ENCODE measurements at regions not wholly inside any gene's neighbourhood (a gene's known extent, or its start where the extent isn't known, plus 50 kb on each side); places are given as distances from the start of the nearest gene placed in this dataset.
"Not testable (repeated sequence)": the region's sequence is repeated elsewhere in the genome, so short reads cannot be mapped to it uniquely, and the experiment has no call there.

DNA sequence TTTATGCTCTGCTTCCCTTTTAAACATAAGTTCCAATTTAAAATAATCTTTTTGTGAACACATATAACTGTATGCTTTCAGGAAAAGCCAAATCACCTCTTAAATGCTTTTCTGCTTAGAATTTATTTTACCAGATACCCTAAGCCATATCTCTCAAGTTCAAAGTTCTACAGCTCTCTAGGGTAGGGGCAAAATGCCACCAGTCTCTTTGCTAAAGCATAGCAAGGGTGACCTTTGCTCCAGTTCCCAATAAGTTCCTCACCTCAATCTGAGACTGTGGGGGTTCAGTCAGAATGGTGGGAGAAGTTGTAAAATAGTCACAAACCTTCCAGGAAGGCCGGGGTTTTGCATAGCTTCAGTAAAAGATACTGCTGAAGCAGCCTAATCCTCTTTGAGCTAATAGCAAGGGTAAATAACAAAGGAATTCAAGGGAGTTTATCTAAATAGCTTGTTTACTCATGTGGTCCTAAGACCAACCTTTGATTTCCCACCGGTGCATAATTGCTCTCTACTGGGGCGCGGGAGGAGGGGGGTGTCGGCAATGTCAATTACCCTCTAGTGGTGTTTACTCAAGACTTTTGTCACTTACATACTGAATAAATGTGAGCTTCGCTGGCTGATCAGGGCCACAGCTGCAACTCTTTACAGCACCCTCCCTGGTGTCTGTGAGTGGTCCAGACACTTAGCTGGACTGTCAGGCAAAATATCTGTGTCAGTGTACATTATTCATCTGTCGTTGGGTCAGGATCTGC lies 1376.2 kb downstream of the NCAM2 start:
- FAIRE-seq (no peak), DNase-seq (ENCODE audit: low spot score) (no peak)

DNA sequence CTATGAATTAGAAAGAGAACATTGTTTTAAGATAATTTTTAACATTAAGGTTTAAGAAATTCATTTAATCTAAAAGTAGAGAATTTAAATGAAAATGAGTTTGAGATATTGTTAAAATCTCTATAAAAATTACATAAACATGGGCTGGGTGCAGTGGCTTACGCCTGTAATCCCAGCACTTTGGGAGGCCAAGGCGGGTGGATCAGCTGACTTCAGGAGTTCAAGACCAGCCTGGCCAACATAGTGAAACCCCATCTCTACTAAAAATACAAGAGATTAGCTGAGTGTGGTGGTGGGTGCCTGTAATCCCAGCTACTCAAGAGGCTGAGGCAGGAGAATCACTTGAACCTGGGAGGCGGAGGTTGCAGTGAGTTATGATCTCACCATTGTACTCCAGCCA lies 1379.6 kb downstream of the NCAM2 start:
- not testable (repeated sequence) for FAIRE-seq; DNase-seq (ENCODE audit: low spot score)

DNA sequence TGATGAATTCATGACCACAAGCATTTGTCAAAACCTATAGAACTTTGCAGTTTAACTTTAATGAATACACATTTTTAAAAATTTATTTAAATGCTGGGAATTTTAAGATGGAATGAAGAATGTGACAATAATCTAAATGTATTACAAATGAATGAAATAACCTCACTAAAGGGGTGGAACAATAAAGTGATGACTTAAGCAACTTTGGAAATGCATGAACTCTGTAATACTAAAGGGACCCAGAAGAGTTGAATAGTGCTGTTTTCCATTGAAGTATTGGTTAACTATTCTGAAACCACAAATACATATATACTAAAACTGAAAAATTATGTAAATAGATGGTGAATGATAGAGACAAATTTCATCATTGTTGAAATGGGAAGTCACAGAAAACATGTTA lies 1395.1 kb downstream of the NCAM2 start:
- DNase-seq (ENCODE audit: low spot score) (no peak), FAIRE-seq (no peak)

DNA sequence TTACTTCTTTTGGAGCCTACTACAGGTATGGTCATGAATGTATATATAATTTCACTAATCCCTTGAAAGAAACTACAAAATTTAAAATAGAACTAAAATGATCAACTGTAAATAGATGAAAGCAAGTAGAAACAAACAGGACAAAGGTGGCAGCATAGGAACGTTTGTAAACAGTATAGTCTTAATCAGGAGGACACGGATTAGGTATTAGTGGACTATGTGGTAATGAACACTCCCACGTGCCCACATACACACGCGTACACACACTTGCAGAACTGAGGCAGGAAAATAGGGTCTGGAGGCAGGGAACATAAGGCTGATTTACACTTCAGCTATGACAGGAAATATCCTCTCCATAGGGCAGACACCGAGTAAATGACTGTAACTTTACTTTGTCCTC lies 1397.8 kb downstream of the NCAM2 start:
- FAIRE-seq (no peak), DNase-seq (ENCODE audit: low spot score) (no peak)

DNA sequence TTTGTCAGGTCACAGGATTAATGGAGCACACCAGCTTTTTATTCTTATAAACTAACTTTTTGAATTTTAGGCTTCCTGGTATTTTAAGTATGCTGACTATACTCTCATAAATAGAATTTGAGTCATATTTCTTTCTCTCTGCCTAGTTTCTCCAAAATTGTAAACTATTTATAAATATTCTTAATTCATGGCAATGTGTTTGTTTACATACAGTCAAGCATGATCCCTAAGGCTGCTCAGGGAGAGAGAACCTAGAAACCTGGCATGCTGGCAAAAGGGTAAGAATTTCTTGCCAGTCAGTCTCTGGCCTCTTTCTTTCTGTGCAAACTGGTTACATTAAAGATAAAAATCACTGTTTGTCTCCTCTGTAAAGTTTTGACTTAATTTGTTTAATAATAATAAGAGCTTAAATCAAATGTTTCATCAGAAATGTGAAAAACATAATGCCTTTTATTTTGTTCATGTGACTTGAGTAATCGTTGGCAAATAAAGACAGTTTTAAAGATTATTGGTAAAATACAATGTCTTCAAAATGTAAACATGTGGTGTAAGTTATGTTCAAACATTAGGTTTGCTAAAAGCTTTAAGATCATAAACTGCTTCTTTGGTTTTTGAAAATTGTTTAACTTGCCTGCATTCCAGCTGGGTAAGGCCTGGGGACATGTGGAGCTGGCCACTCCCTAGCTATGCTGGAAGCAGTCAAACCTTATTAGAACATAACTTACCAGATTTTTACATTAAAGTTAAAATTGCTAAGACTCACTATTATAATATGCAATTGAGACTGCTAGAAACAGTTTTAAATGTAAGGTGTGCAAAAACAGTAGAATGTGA lies 1401.7 kb downstream of the NCAM2 start:
- no peak for FAIRE-seq
- no peak for DNase-seq (ENCODE audit: low spot score)

DNA sequence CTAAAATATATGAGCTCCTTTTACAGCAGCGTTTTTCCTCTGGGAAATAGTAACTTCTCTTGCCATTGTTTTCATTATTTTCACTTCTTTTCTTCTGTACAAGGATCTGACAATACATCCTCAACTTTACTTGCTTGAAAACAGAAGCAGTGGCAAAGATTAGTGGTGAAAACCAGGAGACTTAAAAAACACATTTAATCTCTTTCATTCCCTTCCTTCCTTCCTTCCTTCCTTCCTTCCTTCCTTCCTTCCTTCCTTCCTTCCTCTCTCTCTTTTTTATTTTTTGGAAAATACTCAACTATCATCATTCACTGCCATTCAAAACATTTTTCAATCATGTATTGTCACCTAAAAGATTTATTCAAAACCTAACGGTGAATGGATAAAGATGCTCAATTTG lies 1411.4 kb downstream of the NCAM2 start:
- no peak for FAIRE-seq
- DNase-seq (ENCODE audit: low spot score): no peak

DNA sequence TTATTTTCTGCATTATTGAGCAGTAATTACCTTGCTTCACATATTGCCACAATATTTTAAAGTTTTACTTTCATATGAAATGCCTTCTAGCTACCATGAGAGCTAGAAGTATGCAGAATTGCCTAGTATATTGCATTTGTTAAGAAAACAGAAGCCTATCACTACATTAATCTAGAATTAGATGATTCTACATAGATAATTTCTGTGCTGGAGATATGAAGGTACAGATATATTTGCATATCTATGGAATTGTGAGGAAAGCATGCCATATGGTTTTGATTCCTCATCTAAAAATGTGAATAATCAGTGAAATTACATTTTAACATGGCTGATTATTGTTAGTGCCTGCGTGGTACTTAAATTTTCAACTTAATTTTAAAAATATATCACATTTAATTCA lies 1418.3 kb downstream of the NCAM2 start:
- DNase-seq (ENCODE audit: low spot score): no peak
- no peak for FAIRE-seq

DNA sequence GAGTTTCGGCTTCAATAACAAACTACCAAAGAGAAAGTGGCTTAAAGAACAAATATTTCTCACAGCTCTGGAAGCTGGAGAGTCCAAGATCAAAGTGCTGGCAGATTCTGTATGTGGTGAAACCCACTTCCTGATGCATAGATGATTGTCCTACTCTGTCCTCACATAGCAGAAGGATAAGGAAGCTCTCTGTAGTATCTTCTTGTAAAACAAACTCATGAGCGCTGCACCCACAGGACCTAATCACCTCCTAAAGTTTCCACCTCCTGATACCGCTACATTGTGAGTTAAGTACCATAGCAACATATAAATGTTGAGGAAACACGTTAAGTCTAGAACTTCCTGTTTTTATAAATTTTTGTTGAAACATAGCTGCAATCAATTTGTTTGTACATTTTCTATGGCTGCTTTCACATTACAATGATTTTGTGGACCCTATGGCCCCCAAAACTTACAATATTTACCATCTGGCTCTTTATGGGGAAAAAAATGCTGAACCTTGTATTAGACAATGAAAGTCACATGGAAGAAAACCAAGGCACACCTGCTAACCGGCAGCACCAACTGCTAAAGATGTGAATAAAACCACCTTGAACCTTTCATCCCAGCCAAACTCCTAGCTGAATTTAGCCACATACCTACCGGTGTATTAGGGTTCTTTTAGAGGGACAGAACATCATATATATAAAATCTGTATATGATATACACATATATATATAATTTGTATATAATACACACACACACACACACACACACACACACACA lies 1423.4 kb downstream of the NCAM2 start:
- FAIRE-seq (no peak), DNase-seq (ENCODE audit: low spot score) (no peak)

DNA sequence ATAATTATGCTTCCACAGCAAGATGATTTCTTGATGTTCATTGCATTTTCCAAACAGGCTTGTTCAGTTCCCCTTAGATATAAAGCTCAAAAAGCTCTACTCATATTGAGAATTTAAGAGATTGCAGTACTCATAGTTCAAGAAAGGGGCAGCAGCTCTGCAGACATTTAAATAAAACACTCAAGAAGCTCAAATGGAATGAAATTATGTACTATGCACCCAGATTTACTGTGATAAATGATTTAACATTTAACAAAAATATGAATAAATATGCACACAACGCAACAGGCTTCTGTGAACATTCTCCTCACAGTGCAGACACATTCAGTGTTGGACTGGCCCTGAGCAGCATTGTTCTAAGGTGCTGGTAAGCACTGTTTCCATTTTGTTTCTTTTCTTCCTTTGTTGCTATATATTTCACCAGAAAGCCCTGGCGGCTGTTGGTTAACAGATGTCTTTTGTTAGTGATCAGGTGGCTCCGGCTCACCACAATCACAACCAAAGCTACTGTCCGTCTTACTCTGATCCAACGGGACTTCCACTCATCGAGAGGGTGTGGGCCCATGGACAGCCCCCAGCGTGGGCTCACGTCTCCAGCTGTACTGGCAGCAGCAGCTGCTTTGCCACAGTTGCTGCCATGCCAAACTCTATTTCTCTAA lies 1440.3 kb downstream of the NCAM2 start:
- no peak for DNase-seq (ENCODE audit: low spot score)
- no peak for FAIRE-seq

DNA sequence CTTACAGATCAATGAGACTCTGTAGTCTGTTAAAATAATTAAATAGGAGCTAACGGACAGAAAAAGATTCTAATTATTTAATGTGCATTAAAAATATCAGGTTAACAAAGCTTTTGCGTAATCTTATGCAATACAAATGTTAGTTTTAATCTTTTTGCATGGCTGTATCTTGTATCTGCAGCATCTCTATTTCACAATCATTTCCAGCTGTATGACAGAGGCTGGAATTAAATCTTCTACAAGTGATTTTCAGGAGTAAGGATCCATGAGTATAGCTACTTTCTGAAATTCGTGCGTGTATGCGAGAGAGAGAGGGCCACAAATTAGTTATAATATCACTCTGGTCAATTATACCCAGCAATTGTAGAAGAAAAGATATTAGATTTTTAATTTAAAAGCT lies 1446.8 kb downstream of the NCAM2 start:
- no peak for FAIRE-seq
- no peak for DNase-seq (ENCODE audit: low spot score)

DNA sequence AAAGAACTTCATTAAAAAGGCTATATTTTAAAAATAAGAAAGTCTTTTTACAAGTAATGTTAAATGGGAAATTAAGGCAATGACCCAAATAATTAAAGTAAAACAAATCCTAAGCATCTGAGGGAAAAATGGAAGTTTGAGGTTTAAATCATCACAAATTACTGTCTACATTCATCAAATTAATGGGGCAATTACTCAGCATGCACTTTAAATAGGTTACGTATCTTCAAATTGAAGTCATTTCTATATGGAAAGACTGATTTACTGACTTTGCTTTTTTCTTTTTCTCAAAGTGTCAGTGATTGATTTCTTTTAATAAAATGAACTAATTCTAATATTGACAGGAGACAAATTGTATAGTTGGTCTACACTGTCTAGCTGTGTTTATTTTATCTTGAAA lies 1452.3 kb downstream of the NCAM2 start:
- no peak for FAIRE-seq
- DNase-seq (ENCODE audit: low spot score): no peak

DNA sequence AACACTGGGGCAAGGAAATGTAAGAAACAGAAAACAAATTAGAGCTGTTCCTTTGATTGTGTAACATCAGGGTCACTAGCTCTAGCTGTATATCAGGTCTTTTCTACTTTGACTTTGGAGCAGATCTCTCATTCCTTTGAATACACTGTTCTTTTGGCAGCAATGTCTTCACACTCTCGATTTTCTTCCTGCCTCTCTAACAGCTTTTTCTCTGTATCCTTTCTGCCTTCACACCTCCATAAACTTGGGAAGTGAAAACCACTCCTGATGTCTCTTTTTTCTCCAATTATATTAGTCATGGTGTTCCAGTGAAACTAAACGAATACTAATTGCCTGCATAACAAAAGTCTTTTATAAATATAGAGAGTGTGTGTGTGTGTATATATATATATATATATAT lies 1458.0 kb downstream of the NCAM2 start:
- no peak for FAIRE-seq
- DNase-seq (ENCODE audit: low spot score): no peak

DNA sequence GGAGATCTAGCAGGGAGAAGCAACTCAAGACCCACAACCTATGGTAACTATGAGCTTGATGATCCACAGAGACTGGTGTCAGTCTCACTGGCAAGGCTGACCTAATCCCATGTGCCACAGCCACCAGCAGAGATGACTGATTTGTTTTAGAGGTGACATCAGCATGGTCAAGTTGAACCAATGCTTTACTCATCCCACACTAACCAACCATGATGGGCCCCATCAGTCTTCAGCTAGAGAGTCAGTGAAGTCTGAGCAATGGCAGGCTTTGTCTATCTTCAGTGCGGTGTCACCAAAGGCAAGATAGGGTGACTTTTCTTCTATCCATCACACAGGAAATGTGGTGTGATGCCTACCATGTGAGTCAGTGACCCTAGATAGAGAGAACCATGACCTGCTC lies 1470.7 kb downstream of the NCAM2 start:
- DNase-seq (ENCODE audit: low spot score) (no peak), FAIRE-seq (no peak)

DNA sequence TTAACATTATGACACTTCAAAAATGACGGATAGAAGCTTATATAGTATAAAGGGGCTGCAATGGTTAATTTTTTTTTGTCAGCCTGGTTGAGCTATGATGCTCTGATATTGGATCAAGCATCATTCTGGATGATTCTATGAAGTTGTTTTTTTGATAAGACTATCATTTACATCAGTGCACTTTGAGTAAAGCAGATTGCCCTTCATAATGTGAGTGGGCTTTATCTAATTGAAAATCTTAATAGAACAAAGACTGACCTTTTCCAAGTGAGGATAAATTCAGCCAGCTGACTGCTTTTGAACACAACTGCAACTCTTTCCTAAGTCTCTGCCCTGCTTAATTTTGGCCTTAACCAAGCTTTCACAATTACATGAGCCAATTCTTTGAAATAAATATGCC lies 1476.2 kb downstream of the NCAM2 start:
- FAIRE-seq (no peak), DNase-seq (ENCODE audit: low spot score) (no peak)

DNA sequence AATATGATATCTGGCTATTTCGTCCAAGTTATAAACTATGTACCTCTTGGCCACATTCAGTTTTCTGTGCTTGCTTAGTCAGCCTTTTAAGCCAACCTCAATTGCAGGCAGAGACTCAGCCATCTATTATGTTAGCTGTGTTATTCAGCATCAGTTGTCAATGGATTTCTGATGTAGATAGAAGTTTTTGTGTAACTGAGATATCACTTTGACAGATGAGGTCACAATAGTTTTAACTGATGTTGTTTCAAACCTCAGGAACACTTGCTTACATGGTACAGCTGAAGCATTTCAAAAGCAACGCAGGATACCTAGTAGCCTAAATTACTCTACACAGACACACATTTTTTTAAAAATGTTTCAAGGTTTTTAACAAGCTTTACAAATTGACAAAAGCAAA lies 1478.0 kb downstream of the NCAM2 start:
- DNase-seq (ENCODE audit: low spot score) (no peak), FAIRE-seq (no peak)

DNA sequence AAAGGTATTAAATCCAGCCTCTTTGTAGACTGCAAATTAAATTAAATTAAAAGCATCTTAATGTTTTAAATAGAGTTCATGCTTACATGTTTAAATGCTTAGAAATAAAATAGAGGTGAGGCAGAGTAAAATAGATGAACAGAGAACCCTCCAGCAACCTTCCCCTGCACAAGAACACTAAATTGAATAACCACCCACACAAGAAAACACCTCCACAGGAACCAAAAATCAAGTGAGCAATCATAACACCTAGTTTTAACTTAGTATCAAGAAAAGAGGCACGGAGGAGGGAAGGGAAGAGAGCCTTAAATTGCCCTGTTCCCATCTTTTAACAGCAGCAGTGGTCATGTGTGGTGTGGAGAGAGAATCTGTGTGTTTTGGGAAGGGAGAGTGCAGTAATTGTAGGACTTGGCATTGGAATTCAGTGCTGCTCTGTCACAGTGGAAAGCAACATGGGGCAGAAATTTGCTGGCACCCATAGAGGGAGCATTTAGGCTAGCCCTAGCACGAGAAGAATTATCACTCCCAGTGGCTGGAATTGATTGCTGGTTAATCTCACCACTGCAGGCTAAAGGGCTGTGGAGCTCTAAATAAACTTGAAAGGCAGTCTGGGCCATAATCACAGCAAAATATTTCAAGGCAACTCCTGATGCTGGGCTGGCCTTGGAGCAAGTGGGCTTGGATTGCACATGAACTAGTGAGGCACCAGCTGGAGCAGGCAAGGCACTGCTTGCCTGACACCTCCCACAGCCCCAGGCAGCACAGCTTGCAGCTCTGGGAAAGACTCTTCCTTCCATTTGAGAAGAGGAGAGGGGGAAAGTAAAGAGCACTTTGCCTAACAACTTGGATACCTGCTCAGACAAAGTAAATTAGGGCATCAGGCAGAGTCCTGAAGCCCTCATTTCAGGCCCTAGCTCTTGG lies 1478.8 kb downstream of the NCAM2 start:
- no peak for FAIRE-seq
- no peak for DNase-seq (ENCODE audit: low spot score)

DNA sequence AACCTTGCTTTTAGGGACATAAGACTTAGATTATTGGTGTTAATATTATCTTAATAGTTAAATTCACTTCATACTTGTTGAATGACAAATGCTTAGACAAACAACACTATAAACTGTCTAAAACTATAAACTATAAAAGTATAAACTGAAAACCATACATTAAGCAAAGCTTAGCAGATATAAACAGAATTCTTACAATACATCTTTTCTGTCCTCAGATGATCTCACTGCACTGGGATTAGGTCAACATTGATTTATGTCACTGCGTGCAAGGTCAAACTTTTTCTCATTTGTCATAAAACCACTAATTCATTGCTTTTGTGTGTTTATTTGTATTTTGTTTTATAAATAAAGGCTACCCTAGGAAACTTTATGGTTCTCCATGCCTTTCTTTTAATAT lies 1491.8 kb downstream of the NCAM2 start:
- DNase-seq (ENCODE audit: low spot score) (no peak), FAIRE-seq (no peak)

DNA sequence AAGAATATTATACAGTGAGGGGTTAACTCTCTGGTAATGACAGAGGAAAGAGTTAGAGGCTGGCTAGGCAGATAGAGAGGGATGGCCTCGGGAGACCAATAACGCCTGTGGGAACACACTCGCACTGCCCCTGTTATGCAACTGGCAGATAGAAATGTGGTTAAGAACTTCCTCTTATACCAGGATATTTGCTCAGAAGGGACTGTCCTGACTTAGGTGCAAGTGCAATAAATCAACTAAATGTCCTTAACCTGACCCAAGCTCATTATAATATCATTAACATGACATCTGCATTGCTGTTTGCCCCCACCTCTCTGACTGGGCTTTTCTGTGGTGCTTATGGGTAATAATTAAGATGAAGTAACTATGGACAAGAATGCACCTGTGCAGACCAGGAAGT lies 1518.0 kb downstream of the NCAM2 start:
- FAIRE-seq (no peak), DNase-seq (ENCODE audit: low spot score) (no peak)

DNA sequence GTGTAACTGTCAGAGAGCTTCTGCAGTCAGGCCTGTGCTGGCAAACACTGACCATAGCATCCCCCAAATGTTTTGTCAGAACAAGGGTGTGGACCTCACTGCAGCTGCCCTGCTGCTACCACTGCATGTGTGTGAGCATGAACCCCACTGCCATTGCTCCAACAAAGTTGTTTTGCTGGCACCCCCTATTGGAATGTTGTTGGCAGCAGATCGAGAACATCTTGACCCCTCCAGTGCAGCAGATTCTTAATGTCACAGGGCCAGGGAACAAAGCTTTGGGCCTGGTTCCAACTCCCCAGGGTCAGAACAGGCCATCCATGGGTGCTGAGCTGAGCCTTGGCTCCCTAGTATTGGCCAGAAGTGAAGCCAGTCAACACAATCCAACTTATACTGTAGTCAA lies 1537.4 kb downstream of the NCAM2 start:
- no peak for FAIRE-seq
- no peak for DNase-seq (ENCODE audit: low spot score)

DNA sequence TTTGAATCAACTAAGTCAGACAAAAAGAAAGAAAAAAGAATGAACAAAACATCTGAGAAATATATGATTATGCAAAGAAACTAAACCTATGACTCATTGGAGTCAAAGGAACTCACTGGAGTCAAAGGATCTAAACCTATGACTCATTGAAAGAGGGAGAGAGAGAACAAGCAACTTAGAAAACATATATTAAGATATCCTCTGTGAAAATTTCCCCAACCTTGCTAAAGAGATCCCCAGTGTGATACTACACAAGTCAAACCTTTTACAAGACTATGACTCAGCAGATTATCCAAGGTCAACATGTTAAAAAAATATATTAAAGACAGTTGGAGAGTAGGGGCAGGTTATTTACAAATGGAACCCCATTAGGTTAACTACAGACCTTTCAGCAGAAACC lies 1538.3 kb downstream of the NCAM2 start:
- peak; percentile 29 for DNase-seq (ENCODE audit: low spot score)
- FAIRE-seq: no peak

DNA sequence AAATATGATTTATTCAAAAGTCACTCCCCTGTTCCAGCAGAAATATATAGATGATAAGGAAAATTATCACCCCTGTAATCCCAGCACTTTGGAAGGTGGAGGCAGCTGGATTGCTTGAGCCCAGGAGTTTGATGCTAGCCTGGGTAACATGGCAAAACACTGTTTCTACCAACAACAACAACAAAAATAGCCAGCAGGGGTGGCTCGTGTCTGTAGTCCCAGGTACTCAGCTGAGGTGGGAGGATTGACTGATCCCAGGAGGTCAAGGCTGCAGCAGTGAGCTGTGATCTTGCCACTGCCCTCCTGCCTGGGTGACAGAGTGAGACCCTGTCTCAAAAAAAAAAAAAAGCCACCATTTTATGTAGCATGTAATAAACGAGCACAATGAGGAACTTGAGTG lies 1546.5 kb downstream of the NCAM2 start:
- DNase-seq (ENCODE audit: low spot score) (no peak), FAIRE-seq (no peak)

Data from RCC 7860 (cell line).